Kidney (tissue), 13 donors: ENCODE measurements at regions not wholly inside any gene's neighbourhood (a gene's known extent, or its start where the extent isn't known, plus 50 kb on each side); places are given as distances from the start of the nearest gene placed in this dataset.

Experiments used
- DNase-seq, 5 donors: peaks; one replicate each; pipeline ENCODE4 v3.0.0-alpha.2; 2013 to 2020
- FAIRE-seq: peaks from 2 replicates; lab custom pipeline; 2012; peaks lifted over from hg19 to GRCh38; lab: Jason Lieb, UNC
- H3K27ac ChIP-seq, 2 donors: one replicate each; pipeline ENCODE4 v1.7.0; 2013; ENCODE audit warnings: low read depth in 2 of 2, low read length in 2 of 2, inconsistent platforms in 1 of 2
- H3K27me3 ChIP-seq: one replicate; pipeline ENCODE4 v1.7.1; 2013; ENCODE audit warnings: low read length, inconsistent platforms; ENCODE audit not compliant: control insufficient read depth, insufficient read depth
- H3K36me3 ChIP-seq, 3 donors: one replicate each; pipeline versions ENCODE4 v1.7.0 to v1.7.1; 2013; ENCODE audit warnings: low read length in 3 of 3, control low read depth in 1 of 3, inconsistent platforms in 1 of 3; ENCODE audit not compliant: insufficient read depth in 3 of 3, control insufficient read depth in 2 of 3
- H3K4me1 ChIP-seq, 3 donors: one replicate each; pipeline versions ENCODE4 v1.7.0 to v1.7.1; 2013; ENCODE audit warnings: low read length in 3 of 3, inconsistent platforms in 1 of 3, low read depth in 1 of 3; ENCODE audit not compliant: control insufficient read depth in 2 of 3, insufficient read depth in 2 of 3
- H3K4me3 ChIP-seq, 3 donors: one replicate each; pipeline versions ENCODE4 v1.7.0 to v1.8.1; 2013; ENCODE audit warnings: low read length in 3 of 3, control low read depth in 1 of 3, inconsistent platforms in 1 of 3
- H3K9ac ChIP-seq, 3 donors: one replicate each; pipeline versions ENCODE4 v1.7.0 to v1.7.1; 2013; ENCODE audit warnings: low read length in 3 of 3, control low read depth in 1 of 3, inconsistent platforms in 1 of 3
- H3K9me3 ChIP-seq, 3 donors: one replicate each; pipeline versions ENCODE4 v1.7.0 to v1.7.1; 2013; ENCODE audit warnings: low read length in 3 of 3, control low read depth in 1 of 3, inconsistent platforms in 1 of 3; ENCODE audit not compliant: control insufficient read depth in 2 of 3, insufficient read depth in 1 of 3
- CTCF ChIP-seq: IDR thresholded peaks from 3 replicates; pipeline ENCODE4 v1.5.1; 2012; ENCODE audit warnings: mild to moderate bottlenecking, moderate library complexity, borderline replicate concordance; ENCODE audit not compliant: insufficient read depth; ENCODE audit errors: extremely low read depth
- intact Hi-C: fragments of 100-400 bp; cut with DNase I; formaldehyde crosslinking; loops from one replicate; pipeline ENCODE4 v1.11.1; 2022
- donor health status: control.
- donor health status: control.
- donor health status: control.
- donor health status: control.
- donor health status: control.
- donor health status: DM: yes; HTN: yes; CAD: no.
- donor health status: Normal renal cell carcinoma (clear cell type).

DNA sequence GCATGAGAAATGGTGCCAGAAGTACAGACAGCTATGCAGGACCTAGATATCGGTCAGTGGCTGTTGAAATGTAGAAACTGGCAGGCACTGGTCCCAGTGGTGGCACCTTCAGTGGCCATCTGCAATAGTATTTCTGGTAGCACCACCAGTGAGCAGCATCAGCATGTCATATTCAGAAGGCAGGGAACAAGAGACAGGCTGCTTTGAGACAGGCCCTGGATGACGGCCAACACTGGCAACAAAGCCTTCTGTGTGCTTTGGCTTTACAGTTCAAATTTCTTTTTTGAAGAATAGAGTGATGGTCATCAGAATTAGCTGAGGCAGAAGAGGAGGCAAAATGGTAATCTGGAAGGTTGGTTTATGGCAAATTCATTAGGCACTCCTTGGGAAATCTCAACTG lies 273.4 kb upstream of the SLC16A7 start:
- DNase-seq (no peak), FAIRE-seq (no peak)
- H3K4me1 ChIP-seq, result no peaks in the 10 kb centered on the region
- intact Hi-C loops, result no loop called here
- H3K4me3 ChIP-seq, result no peak overlapping the region
- H3K36me3 ChIP-seq, result no peaks in the 10 kb centered on the region
- H3K9me3 ChIP-seq, result no peaks in the 10 kb centered on the region
- H3K9ac ChIP-seq, result no peak overlapping the region
- no peaks in the 10 kb centered on the region for H3K27me3 ChIP-seq
- no peak overlapping the region for H3K27ac ChIP-seq
- no peak for TF ChIP-seq CTCF

- no peaks in the 10 kb centered on the region for H3K36me3 ChIP-seq
- no peak for TF ChIP-seq CTCF
- intact Hi-C loops, result no loop called here
- H3K9ac ChIP-seq, result no peak overlapping the region
- DNase-seq, result no peak
- FAIRE-seq, result no peak
- H3K4me3 ChIP-seq, result no peak overlapping the region
- H3K27me3 ChIP-seq, result no peaks in the 10 kb centered on the region
- no peaks in the 10 kb centered on the region for H3K4me1 ChIP-seq
- no peak overlapping the region for H3K27ac ChIP-seq
- no peaks in the 10 kb centered on the region for H3K9me3 ChIP-seq
These were observed 274.6 kb upstream of the SLC16A7 start for GRCh38 chr12:59321278-59321677.

DNA sequence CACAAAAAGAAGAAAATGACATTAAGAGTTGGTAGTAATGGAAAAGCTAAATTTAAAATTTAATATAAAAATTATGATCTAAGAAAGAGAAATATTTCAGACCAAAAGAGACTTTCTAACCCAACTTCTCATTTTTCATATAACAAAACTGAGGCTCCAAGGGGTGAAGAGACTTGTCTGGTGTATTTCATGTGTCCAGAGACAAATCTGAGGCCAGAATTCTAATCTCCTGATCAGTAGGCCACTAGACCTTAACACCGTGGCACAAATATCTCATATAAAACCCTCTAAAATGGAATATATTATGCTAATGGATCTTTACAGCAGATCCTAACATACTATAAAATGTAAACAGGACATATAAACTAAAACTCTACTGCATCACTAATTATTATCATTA lies 275.7 kb upstream of the SLC16A7 start:
- H3K9me3 ChIP-seq, result no peaks in the 10 kb centered on the region
- no peak overlapping the region for H3K9ac ChIP-seq
- no peaks in the 10 kb centered on the region for H3K27me3 ChIP-seq
- no peaks in the 10 kb centered on the region for H3K36me3 ChIP-seq
- TF ChIP-seq CTCF, result no peak
- H3K4me1 ChIP-seq, result no peaks in the 10 kb centered on the region
- no peak overlapping the region for H3K27ac ChIP-seq
- DNase-seq, result no peak
- H3K4me3 ChIP-seq, result no peak overlapping the region
- intact Hi-C loops, result no loop called here
- no peak for FAIRE-seq

DNA sequence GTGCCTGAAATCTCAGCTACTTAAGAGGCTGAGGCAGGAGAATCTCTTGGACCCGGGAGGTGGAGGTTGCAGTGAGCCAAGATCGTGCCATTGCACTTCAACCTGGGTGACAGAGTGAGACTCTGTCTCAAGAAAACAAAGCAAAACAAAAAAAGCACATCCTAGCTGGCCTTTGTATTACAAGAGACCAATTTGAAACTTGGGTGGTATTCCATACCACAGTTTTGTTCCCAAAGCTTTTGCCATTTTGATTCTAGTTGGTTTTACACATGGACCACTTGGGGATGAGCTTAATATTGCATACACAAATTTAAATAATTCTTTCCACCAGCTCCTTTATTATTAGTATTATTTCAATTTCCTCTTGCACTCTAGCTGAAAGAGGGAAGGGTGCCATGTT lies 276.9 kb upstream of the SLC16A7 start:
- no peaks in the 10 kb centered on the region for H3K4me1 ChIP-seq
- no peak for TF ChIP-seq CTCF
- no peaks in the 10 kb centered on the region for H3K9me3 ChIP-seq
- H3K4me3 ChIP-seq, result no peak overlapping the region
- DNase-seq, result no peak
- FAIRE-seq, result no peak
- intact Hi-C loops, result no loop called here
- no peak overlapping the region for H3K27ac ChIP-seq
- no peaks in the 10 kb centered on the region for H3K36me3 ChIP-seq
- H3K27me3 ChIP-seq, result no peaks in the 10 kb centered on the region
- no peak overlapping the region for H3K9ac ChIP-seq
